Ascending aorta (tissue), 2 donors: ENCODE measurements at regions not wholly inside any gene's neighbourhood (a gene's known extent, or its start where the extent isn't known, plus 50 kb on each side); places are given as distances from the start of the nearest gene placed in this dataset.

Source experiments
- DNase-seq, 2 donors: peaks; one replicate each; pipeline ENCODE4 v3.0.0-alpha.2; 2019; ENCODE audit warnings: low spot score in 2 of 2
- H3K27ac ChIP-seq, 2 donors: fragments of 200-600 bp; sonication (generic); one replicate each; pipeline ENCODE4 v1.5.1; 2016 to 2017; ENCODE audit warnings: mild to moderate bottlenecking in 1 of 2
- H3K27me3 ChIP-seq: fragments of 200-600 bp; sonication (generic); one replicate; pipeline ENCODE4 v1.5.1; 2017
- H3K36me3 ChIP-seq, 2 donors: fragments of 200-600 bp; sonication (generic); one replicate each; pipeline ENCODE4 v1.5.1; 2016
- H3K4me1 ChIP-seq, 2 donors: fragments of 200-600 bp; sonication (generic); one replicate each; pipeline ENCODE4 v1.5.1; 2016 to 2017; ENCODE audit warnings: mild to moderate bottlenecking in 1 of 2
- H3K4me3 ChIP-seq, 2 donors: fragments of 200-600 bp; sonication (generic); one replicate each; pipeline ENCODE4 v1.5.1; 2016 to 2017; ENCODE audit warnings: mild to moderate bottlenecking in 1 of 2
- H3K9me3 ChIP-seq, 2 donors: fragments of 200-600 bp; sonication (generic); one replicate each; pipeline ENCODE4 v1.5.1; 2016
- intact Hi-C: fragments of 100-400 bp; cut with DNase I; formaldehyde crosslinking; loops from one replicate; pipeline ENCODE4 v1.15.1; 2023
- TF ChIP-seq, protein P1 (sequence below), 3 experiments: fragments of 200-600 bp in 2 of 3; fragments of 450-650 bp in 1 of 3; sonication (generic) in 2 of 3; IDR thresholded peaks; one replicate each; pipeline ENCODE4 v1.5.1; 2016 to 2019; ENCODE audit warnings: antibody characterized with exemption in 3 of 3, mild to moderate bottlenecking in 1 of 3, moderate library complexity in 1 of 3

DNA sequence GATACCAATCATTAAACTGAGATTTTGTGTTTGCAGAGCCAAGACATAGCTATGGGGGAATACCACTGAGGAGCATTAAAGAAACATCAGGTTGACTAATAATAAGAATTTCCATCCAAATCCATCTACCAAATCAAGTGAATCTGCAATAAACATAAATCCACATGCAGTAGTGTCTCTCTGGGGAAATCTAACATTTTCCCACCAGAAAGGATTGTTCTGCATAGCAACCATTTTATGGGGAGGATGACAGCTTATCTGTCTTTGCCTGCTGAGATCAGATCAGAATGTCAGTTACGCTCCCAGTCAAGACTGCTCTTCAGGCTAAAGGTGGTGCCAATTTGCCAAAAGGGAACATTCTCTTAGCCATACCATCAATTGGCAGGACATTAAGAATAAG, 1098.9 kb upstream of the CHAC2 start:
- no peaks in the 10 kb centered on the region for H3K4me1 ChIP-seq
- H3K27me3 ChIP-seq: no peaks in the 10 kb centered on the region
- intact Hi-C loops: no loop called here
- TF ChIP-seq, protein P1, sequence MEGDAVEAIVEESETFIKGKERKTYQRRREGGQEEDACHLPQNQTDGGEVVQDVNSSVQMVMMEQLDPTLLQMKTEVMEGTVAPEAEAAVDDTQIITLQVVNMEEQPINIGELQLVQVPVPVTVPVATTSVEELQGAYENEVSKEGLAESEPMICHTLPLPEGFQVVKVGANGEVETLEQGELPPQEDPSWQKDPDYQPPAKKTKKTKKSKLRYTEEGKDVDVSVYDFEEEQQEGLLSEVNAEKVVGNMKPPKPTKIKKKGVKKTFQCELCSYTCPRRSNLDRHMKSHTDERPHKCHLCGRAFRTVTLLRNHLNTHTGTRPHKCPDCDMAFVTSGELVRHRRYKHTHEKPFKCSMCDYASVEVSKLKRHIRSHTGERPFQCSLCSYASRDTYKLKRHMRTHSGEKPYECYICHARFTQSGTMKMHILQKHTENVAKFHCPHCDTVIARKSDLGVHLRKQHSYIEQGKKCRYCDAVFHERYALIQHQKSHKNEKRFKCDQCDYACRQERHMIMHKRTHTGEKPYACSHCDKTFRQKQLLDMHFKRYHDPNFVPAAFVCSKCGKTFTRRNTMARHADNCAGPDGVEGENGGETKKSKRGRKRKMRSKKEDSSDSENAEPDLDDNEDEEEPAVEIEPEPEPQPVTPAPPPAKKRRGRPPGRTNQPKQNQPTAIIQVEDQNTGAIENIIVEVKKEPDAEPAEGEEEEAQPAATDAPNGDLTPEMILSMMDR (IDR thresholded peaks at IDR 0.05): no peak
- H3K36me3 ChIP-seq: no peaks in the 10 kb centered on the region
- H3K9me3 ChIP-seq: no peaks in the 10 kb centered on the region
- no peak overlapping the region for H3K27ac ChIP-seq
- DNase-seq: no peak
- H3K4me3 ChIP-seq: no peak overlapping the region

DNA sequence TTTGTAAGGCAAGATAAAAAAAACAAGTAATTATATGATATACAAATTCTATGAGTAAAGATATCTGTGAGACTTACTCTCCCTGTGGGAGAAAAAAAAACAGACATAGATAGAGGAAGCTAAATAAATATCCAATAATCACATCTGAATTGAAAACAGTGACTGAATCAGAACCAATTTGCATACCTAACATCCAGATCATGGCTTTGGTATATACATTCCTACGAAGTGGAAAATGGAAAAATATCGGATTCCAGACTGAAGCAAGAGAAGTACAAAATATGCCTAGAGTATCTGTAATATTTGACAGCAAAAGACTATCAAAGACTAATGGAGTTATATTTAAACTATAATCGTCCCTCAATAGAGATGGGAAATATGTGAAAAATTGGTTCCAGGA, 1108.1 kb upstream of the CHAC2 start:
- Histone ChIP-seq H3K9me3 (no peaks in the 10 kb centered on the region), H3K4me1 (no peaks in the 10 kb centered on the region), H3K27ac (no peak overlapping the region), H3K4me3 (no peak overlapping the region), H3K27me3 (no peaks in the 10 kb centered on the region), H3K36me3 (no peaks in the 10 kb centered on the region)
- TF ChIP-seq, protein P1 (IDR thresholded peaks at IDR 0.05): no peak
- no peak for DNase-seq
- intact Hi-C loops: no loop called here

DNA sequence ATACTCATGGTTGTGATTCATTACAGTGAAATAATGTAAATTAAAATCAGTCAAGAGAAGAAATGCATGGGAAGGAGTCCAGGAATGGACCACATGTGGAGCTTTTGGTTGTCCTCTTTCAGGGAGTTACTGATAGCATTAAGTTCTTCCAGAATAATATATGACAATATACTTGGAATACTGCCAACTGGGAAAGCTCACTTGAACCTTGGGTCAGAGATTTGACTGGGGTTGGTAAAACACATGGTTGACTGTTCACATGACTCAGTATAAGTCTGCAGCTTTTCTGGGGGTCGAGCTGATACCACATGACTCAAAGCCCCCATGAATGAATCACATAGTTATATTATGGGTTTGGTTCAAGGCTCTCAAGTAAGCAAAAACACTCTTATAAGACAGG, 1109.0 kb upstream of the CHAC2 start:
- Histone ChIP-seq H3K36me3 (no peaks in the 10 kb centered on the region), H3K4me1 (no peaks in the 10 kb centered on the region), H3K27ac (no peak overlapping the region), H3K4me3 (no peak overlapping the region), H3K9me3 (no peaks in the 10 kb centered on the region), H3K27me3 (no peaks in the 10 kb centered on the region)
- DNase-seq: no peak
- TF ChIP-seq, protein P1 (IDR thresholded peaks at IDR 0.05): no peak
- intact Hi-C loops: no loop called here

DNA sequence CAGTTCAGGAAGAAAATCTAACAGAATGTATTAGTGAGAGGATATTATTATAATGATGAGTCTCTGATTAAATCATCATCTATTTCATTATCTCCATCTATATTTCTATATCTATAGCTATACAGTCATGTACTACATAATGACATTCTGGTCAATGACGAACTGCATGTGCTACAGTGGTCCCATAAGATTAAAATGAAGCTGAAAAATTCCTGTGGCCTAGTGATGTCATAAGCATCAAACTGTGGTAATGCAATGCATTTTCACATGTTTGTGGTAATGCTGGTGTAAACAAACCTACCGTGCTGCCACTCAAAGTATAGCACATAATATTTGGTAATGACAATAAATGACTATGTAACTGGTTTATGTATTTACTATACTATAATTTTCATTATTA, 1127.9 kb upstream of the CHAC2 start:
- H3K4me3 ChIP-seq: no peak overlapping the region
- H3K36me3 ChIP-seq: no peaks in the 10 kb centered on the region
- intact Hi-C loops: no loop called here
- TF ChIP-seq, protein P1 (IDR thresholded peaks at IDR 0.05): no peak
- H3K27me3 ChIP-seq: no peaks in the 10 kb centered on the region
- no peak overlapping the region for H3K27ac ChIP-seq
- no peak for DNase-seq
- H3K9me3 ChIP-seq: peaks cover 0 to 4% of the 10 kb centered on the region in 2 donors
- H3K4me1 ChIP-seq: no peaks in the 10 kb centered on the region

DNA sequence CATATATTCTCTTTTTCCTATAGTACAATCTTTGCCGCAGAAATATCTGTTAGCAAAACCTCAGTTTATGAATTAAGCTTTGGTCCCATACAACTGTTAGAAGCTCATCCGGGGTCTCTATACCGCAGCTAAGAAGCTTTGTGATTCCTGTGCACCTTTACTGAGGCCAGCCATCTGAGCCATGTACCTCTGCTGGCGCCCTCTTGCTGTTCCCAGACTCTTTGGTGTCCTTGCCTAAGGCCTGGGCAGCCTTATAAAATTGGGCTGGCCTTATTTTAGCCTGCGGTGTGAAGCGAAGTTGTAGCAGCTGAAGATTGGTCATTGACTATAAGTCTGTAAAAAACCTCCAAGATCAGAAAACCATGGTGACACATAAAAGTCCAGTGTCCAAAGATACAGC, 1135.1 kb upstream of the CHAC2 start:
- intact Hi-C loops: no loop called here
- H3K4me3 ChIP-seq: no peak overlapping the region
- no peak for DNase-seq
- H3K27ac ChIP-seq: no peak overlapping the region
- TF ChIP-seq, protein P1 (IDR thresholded peaks at IDR 0.05): no peak
- H3K27me3 ChIP-seq: no peaks in the 10 kb centered on the region
- H3K36me3 ChIP-seq: no peaks in the 10 kb centered on the region
- H3K4me1 ChIP-seq: no peaks in the 10 kb centered on the region
- no peaks in the 10 kb centered on the region for H3K9me3 ChIP-seq

GRCh38 chr2:52629944-52630343, 1137.7 kb upstream of the CHAC2 start:
- no peak for DNase-seq
- H3K9me3 ChIP-seq: peaks cover 0 to 5% of the 10 kb centered on the region in 2 donors
- H3K4me1 ChIP-seq: no peaks in the 10 kb centered on the region
- TF ChIP-seq, protein P1 (IDR thresholded peaks at IDR 0.05): no peak
- no peaks in the 10 kb centered on the region for H3K36me3 ChIP-seq
- H3K27ac ChIP-seq: no peak overlapping the region
- H3K4me3 ChIP-seq: no peak overlapping the region
- H3K27me3 ChIP-seq: no peaks in the 10 kb centered on the region
- intact Hi-C loops: no loop called here
